Spinal cord (tissue), 9 donors: ENCODE measurements at regions not wholly inside any gene's neighbourhood (a gene's known extent, or its start where the extent isn't known, plus 50 kb on each side); places are given as distances from the start of the nearest gene placed in this dataset.
A peak's percentile ranks its signal among the peaks of the same experiment; 100 is the strongest.
"Not testable (repeated sequence)": the region's sequence is repeated elsewhere in the genome, so short reads cannot be mapped to it uniquely, and the experiment has no call there.

Experiments used
- DNase-seq, 6 donors: peaks; one replicate each; pipeline versions ENCODE4 v3.0.0 to v3.0.0-alpha.2; 2013 to 2015; ENCODE audit warnings: low spot score in 6 of 6, low read depth in 4 of 6
- H3K27ac ChIP-seq: one replicate; pipeline ENCODE4 v1.5.1; 2013; ENCODE audit warnings: low read depth, low read length, control low read depth
- H3K27me3 ChIP-seq: one replicate; pipeline ENCODE4 v1.6.1; 2013; ENCODE audit warnings: low read length; ENCODE audit not compliant: control insufficient read depth, insufficient read depth
- H3K36me3 ChIP-seq: one replicate; pipeline ENCODE4 v1.6.1; 2013; ENCODE audit warnings: low read length; ENCODE audit not compliant: control insufficient read depth, insufficient read depth
- H3K4me1 ChIP-seq: one replicate; pipeline ENCODE4 v1.6.1; 2013; ENCODE audit warnings: low read length; ENCODE audit not compliant: control insufficient read depth, insufficient read depth
- H3K4me3 ChIP-seq: one replicate; pipeline ENCODE4 v1.5.1; 2013; ENCODE audit warnings: low read depth, low read length, control low read depth
- H3K9me3 ChIP-seq: one replicate; pipeline ENCODE4 v1.6.1; 2013; ENCODE audit warnings: low read length; ENCODE audit not compliant: control insufficient read depth, insufficient read depth
- WGBS: methylation state at CpG from one replicate; pipeline ENCODE4 v1.1.5; 2013; ENCODE audit warnings: missing lambda C conversion rate; ENCODE audit not compliant: insufficient coverage; 5-methylcytosine and 5-hydroxymethylcytosine counted together
- donor health status: healthy.

GRCh38 chr13:78868991-78869390 is 210.0 kb upstream of the OBI1 start:
- 40% methylated on average over 1 of the region's 1 CpG for WGBS
- H3K36me3 ChIP-seq, result no peaks in the 10 kb centered on the region
- no peak overlapping the region for H3K27ac ChIP-seq
- H3K4me1 ChIP-seq, result no peaks in the 10 kb centered on the region
- no peak overlapping the region for H3K4me3 ChIP-seq
- no peaks in the 10 kb centered on the region for H3K9me3 ChIP-seq
- peak in 2 of 6 donors; percentile 23 to 81 for DNase-seq
- no peaks in the 10 kb centered on the region for H3K27me3 ChIP-seq

- 100% methylated on average over 1 of the region's 3 CpGs for WGBS
- no peaks in the 10 kb centered on the region for H3K27me3 ChIP-seq
- H3K36me3 ChIP-seq, result no peaks in the 10 kb centered on the region
- H3K4me1 ChIP-seq, result no peaks in the 10 kb centered on the region
- H3K27ac ChIP-seq, result no peak overlapping the region
- H3K9me3 ChIP-seq, result no peaks in the 10 kb centered on the region
- H3K4me3 ChIP-seq, result no peak overlapping the region
- no peak for DNase-seq
Measured at GRCh38 chr13:78867655-78868054, 208.7 kb upstream of the OBI1 start.

DNA sequence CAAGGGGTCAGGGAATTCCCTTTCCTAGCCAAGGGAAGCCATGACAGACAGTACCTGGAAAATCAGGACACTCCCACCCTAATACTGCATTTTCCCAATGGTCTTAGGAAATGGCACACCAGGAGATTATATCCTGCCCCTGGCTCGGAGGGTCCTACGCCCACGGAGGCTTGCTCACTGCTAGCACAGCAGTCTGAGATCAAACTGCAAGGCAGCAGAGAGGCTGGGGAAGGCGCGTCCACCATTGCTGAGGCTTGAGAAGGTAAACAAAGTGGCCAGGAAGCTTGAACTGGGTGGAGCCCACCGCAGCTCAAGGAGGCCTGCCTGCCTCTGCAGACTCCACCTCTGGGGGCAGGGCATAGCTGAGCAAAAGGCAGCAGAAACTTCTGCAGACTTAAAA is 207.1 kb upstream of the OBI1 start:
- H3K4me3 ChIP-seq, H3K27ac ChIP-seq, H3K4me1 ChIP-seq, H3K9me3 ChIP-seq, H3K27me3 ChIP-seq, H3K36me3 ChIP-seq, DNase-seq: not testable (repeated sequence)
- WGBS, result 85% methylated on average over 5 of the region's 6 CpGs

DNA sequence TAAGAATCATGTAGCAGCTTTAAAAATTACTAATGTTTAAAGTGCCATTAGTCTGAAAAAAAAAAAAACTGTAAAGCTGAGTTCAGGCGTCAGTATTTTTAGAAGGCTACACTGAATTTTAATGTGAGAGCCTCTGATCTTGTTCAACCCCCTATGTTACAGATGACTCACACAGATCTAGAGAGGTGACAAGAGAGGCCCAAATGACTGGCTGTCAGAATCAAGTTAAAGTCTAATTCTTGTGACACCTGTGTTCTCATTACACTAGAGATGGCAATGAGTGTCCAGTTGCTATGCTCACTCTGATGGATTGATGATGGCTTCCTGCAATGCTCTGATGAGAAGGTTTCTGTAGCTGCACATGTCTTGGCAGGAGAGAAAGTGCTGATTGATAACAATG is 203.5 kb upstream of the OBI1 start:
- Histone ChIP-seq H3K27me3 (no peaks in the 10 kb centered on the region), H3K4me1 (no peaks in the 10 kb centered on the region), H3K9me3 (no peaks in the 10 kb centered on the region), H3K4me3 (no peak overlapping the region), H3K27ac (no peak overlapping the region), H3K36me3 (no peaks in the 10 kb centered on the region)
- no peak for DNase-seq
- no CpG with 5 or more reads among the region's 1 CpG for WGBS

DNA sequence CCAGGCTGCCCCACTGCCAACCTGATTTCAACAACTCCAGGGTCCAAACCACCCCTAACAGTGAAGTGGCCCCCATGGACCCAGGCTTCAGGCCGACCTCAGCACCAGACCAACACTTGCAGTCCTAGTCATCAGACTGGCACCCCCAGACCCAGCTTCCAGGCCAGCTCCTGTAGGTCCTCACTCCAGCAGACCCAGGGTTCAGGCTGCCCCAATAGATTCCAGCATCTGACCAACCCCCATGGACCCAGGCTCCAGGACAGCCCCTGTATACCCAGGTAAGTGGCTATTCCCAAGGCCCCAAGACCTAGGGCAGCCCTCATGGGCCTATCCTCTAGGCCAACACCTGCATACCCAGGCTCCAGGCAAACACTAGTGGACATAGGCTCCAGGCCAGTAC is 193.8 kb upstream of the OBI1 start:
- Histone ChIP-seq H3K27ac (no peak overlapping the region), H3K36me3 (no peaks in the 10 kb centered on the region), H3K4me3 (no peak overlapping the region), H3K27me3 (no peaks in the 10 kb centered on the region), H3K9me3 (peaks cover 2% of the 10 kb centered on the region), H3K4me1 (no peaks in the 10 kb centered on the region)
- no peak for DNase-seq
- WGBS, result 82% methylated on average over 1 of the region's 1 CpG

DNA sequence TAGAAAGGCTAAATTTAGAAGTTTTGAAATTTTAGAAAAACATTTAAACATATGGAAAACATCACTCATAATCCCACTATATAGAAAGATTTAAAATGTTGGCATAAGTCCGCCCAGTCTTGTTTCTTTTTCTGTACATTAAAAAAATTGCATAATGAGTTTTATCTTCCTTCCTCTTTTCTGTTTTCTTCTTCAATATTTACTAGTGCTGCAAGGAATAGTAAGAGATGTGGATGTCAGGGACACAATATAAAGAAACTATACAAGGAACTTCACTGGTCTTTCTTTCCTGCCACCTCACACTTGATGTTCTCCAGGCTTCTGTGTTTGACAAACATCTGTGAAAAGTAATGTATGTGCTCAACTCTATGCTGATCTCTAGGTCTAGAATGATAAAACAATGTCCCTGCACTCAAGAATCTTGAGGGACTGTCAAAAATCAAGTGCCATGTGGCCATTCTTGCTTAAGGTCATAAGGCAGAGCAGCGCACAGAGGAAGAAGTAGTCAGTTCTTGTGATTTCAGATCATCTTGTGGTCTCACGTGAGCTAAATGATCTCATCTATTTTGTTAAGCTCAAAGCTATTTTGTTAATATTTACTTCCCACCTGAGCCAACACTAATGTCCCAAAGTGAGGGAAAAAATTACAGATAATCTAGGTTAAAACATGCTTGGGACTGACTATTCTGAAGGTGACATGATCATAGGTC is 186.9 kb upstream of the OBI1 start:
- Histone ChIP-seq H3K4me3 (no peak overlapping the region), H3K36me3 (no peaks in the 10 kb centered on the region), H3K9me3 (no peaks in the 10 kb centered on the region), H3K4me1 (no peaks in the 10 kb centered on the region), H3K27me3 (no peaks in the 10 kb centered on the region), H3K27ac (no peak overlapping the region)
- WGBS, result no CpG with 5 or more reads among the region's 3 CpGs
- no peak for DNase-seq

DNA sequence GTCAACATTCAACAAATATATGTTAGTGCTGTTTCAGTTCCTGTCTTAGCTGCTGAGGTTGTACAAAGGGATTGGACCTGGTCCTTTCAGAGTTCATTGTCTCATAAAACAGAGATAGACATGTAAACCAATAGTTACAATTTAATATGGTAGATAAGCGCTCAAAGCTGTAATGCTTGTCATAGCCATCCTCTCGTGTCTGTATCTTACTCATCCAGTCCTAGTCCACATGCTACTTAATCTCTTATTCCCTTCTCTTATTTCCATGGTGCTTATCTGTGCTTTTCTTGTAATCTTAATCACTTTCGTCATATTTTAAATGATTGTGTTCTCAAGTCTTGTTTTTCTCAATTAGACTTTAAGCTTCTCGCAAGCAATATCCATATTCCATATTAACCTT is 185.2 kb upstream of the OBI1 start:
- Histone ChIP-seq H3K27ac (no peak overlapping the region), H3K4me1 (no peaks in the 10 kb centered on the region), H3K9me3 (no peaks in the 10 kb centered on the region), H3K4me3 (no peak overlapping the region), H3K27me3 (no peaks in the 10 kb centered on the region), H3K36me3 (no peaks in the 10 kb centered on the region)
- WGBS, result 83% methylated on average over 1 of the region's 4 CpGs
- DNase-seq, result no peak

DNA sequence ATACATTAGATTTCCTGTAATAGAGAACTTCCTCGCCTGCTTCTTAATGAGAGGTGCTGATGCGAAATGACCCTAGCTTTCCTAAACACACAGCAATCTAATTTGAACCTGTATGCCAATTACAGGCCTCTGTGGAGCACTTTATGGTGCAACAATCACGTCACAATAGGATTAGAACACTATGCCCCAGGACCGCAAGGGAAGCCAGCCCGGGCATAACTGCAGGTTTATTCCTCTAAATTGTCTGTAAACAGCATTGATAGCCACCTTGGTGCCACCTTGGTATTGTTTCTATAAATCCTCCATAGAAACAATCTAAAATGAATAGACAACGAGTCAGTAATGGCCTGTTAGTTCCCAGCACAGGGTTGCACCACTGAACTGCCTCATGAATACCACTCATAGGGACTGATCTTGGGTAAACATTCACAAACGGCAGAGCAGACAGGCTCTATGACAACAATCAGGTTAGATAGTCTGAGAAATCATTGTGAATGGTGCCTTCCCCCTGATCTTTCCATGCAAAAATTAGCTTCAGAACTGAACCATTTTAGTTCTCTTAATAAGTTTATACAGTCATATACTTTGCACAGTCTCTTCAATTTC is 182.5 kb upstream of the OBI1 start:
- Histone ChIP-seq H3K27me3 (no peaks in the 10 kb centered on the region), H3K9me3 (no peaks in the 10 kb centered on the region), H3K27ac (no peak overlapping the region), H3K4me3 (no peak overlapping the region), H3K4me1 (no peaks in the 10 kb centered on the region), H3K36me3 (no peaks in the 10 kb centered on the region)
- 55% methylated on average over 6 of the region's 7 CpGs for WGBS
- peak in 1 of 6 donors; percentile 78 for DNase-seq

DNA sequence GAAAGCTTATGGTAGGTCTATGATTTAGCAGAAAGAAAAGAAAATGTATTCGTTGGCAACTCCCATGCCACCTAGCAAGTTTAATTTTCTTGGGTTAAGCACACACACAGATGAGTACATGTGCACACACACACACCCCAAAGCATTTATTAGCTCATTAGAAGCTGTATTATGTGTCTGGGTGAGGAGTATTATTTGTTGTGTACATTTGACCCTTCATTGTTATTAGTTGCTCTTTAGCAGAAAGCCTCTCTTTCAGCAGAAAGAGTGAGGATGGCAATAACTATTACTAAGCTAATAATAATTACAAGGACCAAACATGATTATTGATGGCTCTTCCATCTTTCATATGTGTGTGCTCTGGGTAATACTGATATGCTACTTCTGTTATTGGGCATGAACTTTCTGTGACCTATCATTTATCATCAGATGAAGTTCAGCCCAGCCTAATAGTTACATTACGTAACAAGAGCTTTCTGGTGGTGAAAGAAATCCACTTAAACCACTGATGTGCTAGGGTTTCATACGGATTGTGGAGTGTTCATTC is 177.4 kb upstream of the OBI1 start:
- H3K36me3 ChIP-seq, result no peaks in the 10 kb centered on the region
- no peak for DNase-seq
- H3K4me3 ChIP-seq, result no peak overlapping the region
- WGBS, result no CpG with 5 or more reads among the region's 3 CpGs
- H3K4me1 ChIP-seq, result no peaks in the 10 kb centered on the region
- H3K9me3 ChIP-seq, result no peaks in the 10 kb centered on the region
- H3K27ac ChIP-seq, result no peak overlapping the region
- no peaks in the 10 kb centered on the region for H3K27me3 ChIP-seq

DNA sequence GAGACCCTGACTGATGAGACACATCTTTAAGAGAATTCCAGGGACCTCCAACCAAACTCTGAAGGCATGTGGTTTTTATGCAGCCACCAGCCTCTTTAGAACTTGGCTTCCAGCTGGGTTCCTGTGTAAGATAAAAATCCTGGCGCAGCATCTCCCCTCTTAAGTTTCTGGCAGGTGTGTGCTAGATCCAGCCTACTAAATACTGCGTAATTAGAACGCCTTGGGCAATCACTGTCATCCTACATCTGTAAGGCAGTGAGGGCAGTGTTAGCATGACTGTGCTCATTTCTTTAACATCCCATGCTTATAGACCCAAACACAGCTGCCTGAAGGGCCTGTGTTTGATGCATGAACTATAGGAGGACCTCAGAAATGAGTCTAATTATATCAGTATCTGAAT is 173.5 kb upstream of the OBI1 start:
- WGBS, result 100% methylated on average over 2 of the region's 3 CpGs
- DNase-seq, result peak in 2 of 6 donors; percentile 3 to 59
- H3K27me3 ChIP-seq, result no peaks in the 10 kb centered on the region
- no peaks in the 10 kb centered on the region for H3K9me3 ChIP-seq
- no peak overlapping the region for H3K27ac ChIP-seq
- no peaks in the 10 kb centered on the region for H3K36me3 ChIP-seq
- no peak overlapping the region for H3K4me3 ChIP-seq
- no peaks in the 10 kb centered on the region for H3K4me1 ChIP-seq
